ENCODE measurements at regions not wholly inside any gene's neighbourhood (a gene's known extent, or its start where the extent isn't known, plus 50 kb on each side); places are given as distances from the start of the nearest gene placed in this dataset.

GRCh38 chr1:45266151-45266801 is 59.9 kb upstream of the ZSWIM5 start (continued):
- TF ChIP-seq ARID3A (IDR thresholded peaks at IDR 0.05; ENCODE audit: borderline replicate concordance, low read depth, low read length) (no peak), SNAPC5 (CRISPR knock-in tag; IDR thresholded peaks at IDR 0.05) (no peak), RAD51 (IDR thresholded peaks at IDR 0.05; ENCODE audit: borderline replicate concordance, low read depth) (peak; percentile 50; the same call in 1 of the 2 replicates), FOXP1 (CRISPR knock-in tag; IDR thresholded peaks at IDR 0.05) (peak; percentile 56; the same call in 1 of the 2 replicates), ZNF24 (IDR thresholded peaks at IDR 0.05) (peak; percentile 89), HMGXB4 (CRISPR knock-in tag; IDR thresholded peaks at IDR 0.05) (no peak), E4F1 (CRISPR knock-in tag; IDR thresholded peaks at IDR 0.05; ENCODE audit: borderline replicate concordance) (no peak), CXXC5 (CRISPR knock-in tag; IDR thresholded peaks at IDR 0.05) (peak; percentile 72), BRD4 (IDR thresholded peaks at IDR 0.05) (no peak), NFXL1 (CRISPR knock-in tag; IDR thresholded peaks at IDR 0.05) (no peak), HCFC1 (IDR thresholded peaks at IDR 0.05; ENCODE audit: low read depth, low read length) (no peak), HNRNPL (IDR thresholded peaks at IDR 0.05; ENCODE audit: low read depth, low read length) (no peak), CEBPG (CRISPR knock-in tag; IDR thresholded peaks at IDR 0.05) (no peak), CEBPG (tag; conservative IDR thresholded peaks at IDR 0.05 in 1 of 2, IDR thresholded peaks at IDR 0.05 in 1 of 2) (no peak), GTF2F1 (IDR thresholded peaks at IDR 0.05; ENCODE audit: low read depth, low read length) (no peak), ZNF707 (CRISPR knock-in tag; conservative IDR thresholded peaks at IDR 0.05) (no peak), CBX5 (IDR thresholded peaks at IDR 0.05; ENCODE audit: borderline replicate concordance, low read depth) (no peak), ID3 (CRISPR knock-in tag; IDR thresholded peaks at IDR 0.05) (0 out of 2 replicates have a peak, but pooled peaks have one; percentile 28), ID3 (tag; IDR thresholded peaks at IDR 0.05) (peak; percentile 71), FOXP4 (CRISPR knock-in tag; IDR thresholded peaks at IDR 0.05; ENCODE audit: borderline replicate concordance) (no peak)

Data from K562 (cell line).